H1 (cell line): ENCODE measurements at regions not wholly inside any gene's neighbourhood (a gene's known extent, or its start where the extent isn't known, plus 50 kb on each side); places are given as distances from the start of the nearest gene placed in this dataset.

Experiments used
- BCL11A ChIP-seq, 2 experiments: IDR thresholded peaks; one replicate each; pipeline ENCODE4 v1.6.1; 2011; ENCODE audit warnings: low read depth in 2 of 2, low read length in 2 of 2, mild to moderate bottlenecking in 2 of 2
- EGR1 ChIP-seq: IDR thresholded peaks from 2 replicates; pipeline ENCODE4 v1.6.1; 2011; ENCODE audit warnings: low read depth, low read length, borderline replicate concordance
- MAFK ChIP-seq: IDR thresholded peaks from 2 replicates; pipeline ENCODE4 v1.6.1; 2012; ENCODE audit warnings: low read depth, mild to moderate bottlenecking, improper control_type of control experiment, low read length
- NRF1 ChIP-seq: IDR thresholded peaks from 2 replicates; pipeline ENCODE4 v1.6.1; 2011; ENCODE audit warnings: mild to moderate bottlenecking, low read depth, low read length, improper control_type of control experiment
- POU5F1 ChIP-seq: IDR thresholded peaks from 2 replicates; pipeline ENCODE4 v1.6.1; 2011; ENCODE audit warnings: low read depth, mild to moderate bottlenecking, low read length, moderate library complexity
- RFX5 ChIP-seq: IDR thresholded peaks from 2 replicates; pipeline ENCODE4 v1.6.1; 2011; ENCODE audit warnings: low read depth, low read length, improper control_type of control experiment, borderline replicate concordance
- RNF2 ChIP-seq: fragments of 200-900, 300-1000 bp; sonication (generic); IDR thresholded peaks from 2 replicates; pipeline ENCODE4 v1.7.1; 2016; ENCODE audit warnings: borderline replicate concordance, low read depth, mild to moderate bottlenecking, antibody characterized with exemption, low read length; ENCODE audit not compliant: poor library complexity, severe bottlenecking; ENCODE audit errors: missing control alignments
- SP2 ChIP-seq: IDR thresholded peaks from 2 replicates; pipeline ENCODE4 v1.6.1; 2012; ENCODE audit warnings: mild to moderate bottlenecking, low read length, inconsistent platforms

GRCh38 chr22:47549741-47550340 lies 787.4 kb downstream of the TBC1D22A start (continued):
- TF ChIP-seq RNF2 (no peak), EGR1 (no peak), MAFK (no peak), POU5F1 (no peak), SP2 (no peak), NRF1 (no peak), RFX5 (no peak), BCL11A (IDR thresholded peaks at IDR 0.05; ENCODE audit: low read depth in 2 of 2, low read length in 2 of 2) (no peak)
